H1 (cell line): ENCODE measurements at regions not wholly inside any gene's neighbourhood (a gene's known extent, or its start where the extent isn't known, plus 50 kb on each side); places are given as distances from the start of the nearest gene placed in this dataset.

Experiments
- CTCF ChIA-PET: fragments of 300-600 bp; sonication (Branson Sonifier 250); formaldehyde crosslinking; loops from one replicate; lab custom pipeline; 2021; ENCODE audit not compliant: partially characterized antibody; lab: Charles Lee
- POLR2A ChIA-PET: fragments of 300-600 bp; sonication (Branson Sonifier 250); formaldehyde crosslinking; loops from one replicate; lab custom pipeline; 2021; ENCODE audit warnings: inconsistent platforms; ENCODE audit not compliant: partially characterized antibody; lab: Charles Lee
- DNase-seq, 2 experiments: peaks; one replicate each; pipeline versions ENCODE4 v3.0.0 to v3.0.0-alpha.2; 2010 to 2022; ENCODE audit warnings: low spot score in 2 of 2, low read depth in 1 of 2, mixed read lengths in 1 of 2
- FAIRE-seq: peaks from 2 replicates; lab custom pipeline; 2011; peaks lifted over from hg19 to GRCh38; lab: Jason Lieb, UNC
- H2AFZ ChIP-seq: 2 replicates; pipeline ENCODE4 v1.8.1; 2012; ENCODE audit warnings: low read length, inconsistent platforms
- H2AK5ac ChIP-seq: 2 replicates; pipeline ENCODE4 v1.6.1; 2013; ENCODE audit warnings: low read depth, low read length
- H2BK120ac ChIP-seq: replicated peaks from 2 replicates; pipeline ENCODE3; 2013; ENCODE audit warnings: low read depth, low read length, inconsistent platforms
- H2BK12ac ChIP-seq: 2 replicates; pipeline ENCODE4 v1.6.1; 2013; ENCODE audit warnings: low read depth, low read length
- H2BK15ac ChIP-seq: 2 replicates; pipeline ENCODE4 v1.6.1; 2013; ENCODE audit warnings: low read length
- H2BK20ac ChIP-seq: 2 replicates; pipeline ENCODE4 v1.6.1; 2013; ENCODE audit warnings: low read length
- H2BK5ac ChIP-seq: 2 replicates; pipeline ENCODE4 v1.6.1; 2013; ENCODE audit warnings: low read depth, low read length
- H3K14ac ChIP-seq: 2 replicates; pipeline ENCODE4 v1.6.1; 2013; ENCODE audit warnings: inconsistent platforms; ENCODE audit not compliant: insufficient read length
- H3K18ac ChIP-seq: 2 replicates; pipeline ENCODE4 v1.6.1; 2013; ENCODE audit warnings: low read length; ENCODE audit errors: extremely low read depth
- H3K23ac ChIP-seq: 2 replicates; pipeline ENCODE4 v1.6.1; 2013; ENCODE audit warnings: inconsistent platforms; ENCODE audit not compliant: insufficient read length
- H3K23me2 ChIP-seq: 2 replicates; pipeline ENCODE4 v1.6.1; 2013; ENCODE audit warnings: low read depth, low read length
- H3K27ac ChIP-seq: 2 replicates; pipeline ENCODE4 v1.6.1; 2011; ENCODE audit warnings: low read depth, low read length, inconsistent platforms
- H3K27me3 ChIP-seq, 4 experiments: replicated peaks in 1 of 4; 1 replicate in 1 of 4; 2 replicates in 3 of 4; pipeline versions ENCODE4 v1.6.1 to v1.8.1; 2011 to 2013; ENCODE audit warnings: low read length in 3 of 4, mild to moderate bottlenecking in 3 of 4, inconsistent platforms in 2 of 4, mixed read lengths in 2 of 4, moderate library complexity in 1 of 4; ENCODE audit not compliant: control insufficient read depth in 3 of 4, insufficient read depth in 3 of 4; ENCODE audit errors: extremely low read depth in 1 of 4
- H3K36me3 ChIP-seq, 4 experiments: 2 replicates each; pipeline versions ENCODE4 v1.6.1 to v1.8.1; 2011 to 2013; ENCODE audit warnings: mild to moderate bottlenecking in 4 of 4, low read length in 3 of 4, moderate library complexity in 2 of 4, control low read depth in 1 of 4, inconsistent platforms in 1 of 4; ENCODE audit not compliant: insufficient read depth in 4 of 4, control insufficient read depth in 2 of 4
- H3K4ac ChIP-seq: replicated peaks from 2 replicates; pipeline ENCODE3; 2013; ENCODE audit warnings: low read length, low read depth, mixed read lengths, inconsistent platforms; ENCODE audit not compliant: insufficient read length
- H3K4me1 ChIP-seq, 4 experiments: replicated peaks in 1 of 4; 1 replicate in 1 of 4; 2 replicates in 3 of 4; pipeline versions ENCODE4 v1.6.1 to v1.8.1; 2011 to 2013; ENCODE audit warnings: low read length in 3 of 4, inconsistent platforms in 2 of 4, mixed read lengths in 1 of 4; ENCODE audit not compliant: insufficient read depth in 4 of 4, control insufficient read depth in 3 of 4
- H3K4me2 ChIP-seq, 2 experiments: 2 replicates each; pipeline versions ENCODE4 v1.6.1 to v1.8.1; 2011 to 2013; ENCODE audit warnings: low read depth in 2 of 2, low read length in 2 of 2, control low read depth in 1 of 2, inconsistent platforms in 1 of 2, mild to moderate bottlenecking in 1 of 2; ENCODE audit not compliant: insufficient read depth in 1 of 2
- H3K4me3 ChIP-seq, 4 experiments: fragments of 200-600, 300-600 bp in 1 of 4; sonication (generic), shearing (Covaris generic), sonication (Bioruptor Twin) in 1 of 4; 2 replicates each; pipeline versions ENCODE4 v1.5.1 to v1.8.1; 2011 to 2016; ENCODE audit warnings: low read length in 4 of 4, low read depth in 3 of 4, control low read depth in 2 of 4, inconsistent platforms in 2 of 4, mild to moderate bottlenecking in 2 of 4, mixed read lengths in 1 of 4, moderate library complexity in 1 of 4; ENCODE audit not compliant: insufficient read depth in 2 of 4; ENCODE audit errors: extremely low read depth in 1 of 4
- H3K56ac ChIP-seq: replicated peaks from 2 replicates; pipeline ENCODE3; 2013; ENCODE audit warnings: low read depth, mild to moderate bottlenecking, mixed read lengths, low read length, inconsistent platforms; ENCODE audit not compliant: insufficient read length
- H3K79me1 ChIP-seq: 2 replicates; pipeline ENCODE4 v1.6.1; 2013; ENCODE audit warnings: low read depth, low read length, control low read depth
- H3K79me2 ChIP-seq, 2 experiments: 2 replicates each; pipeline versions ENCODE4 v1.6.1 to v1.8.1; 2012 to 2013; ENCODE audit warnings: low read length in 2 of 2, mild to moderate bottlenecking in 2 of 2, inconsistent platforms in 1 of 2; ENCODE audit not compliant: insufficient read depth in 2 of 2, control insufficient read depth in 1 of 2
- H3K9ac ChIP-seq, 4 experiments: replicated peaks in 1 of 4; 1 replicate in 1 of 4; 2 replicates in 3 of 4; pipeline versions ENCODE4 v1.6.1 to v1.8.1; 2011 to 2013; ENCODE audit warnings: low read depth in 3 of 4, low read length in 3 of 4, control low read depth in 2 of 4, mild to moderate bottlenecking in 2 of 4, moderate library complexity in 2 of 4, inconsistent platforms in 1 of 4; ENCODE audit errors: extremely low read depth in 1 of 4
- H3K9me3 ChIP-seq, 2 experiments: 2 replicates each; pipeline versions ENCODE4 v1.6.1 to v1.8.1; 2012 to 2013; ENCODE audit warnings: mild to moderate bottlenecking in 2 of 2, moderate library complexity in 2 of 2, control low read depth in 1 of 2, inconsistent platforms in 1 of 2, low read depth in 1 of 2, low read length in 1 of 2, mixed read lengths in 1 of 2; ENCODE audit not compliant: insufficient read depth in 2 of 2
- H4K20me1 ChIP-seq, 2 experiments: replicated peaks in 1 of 2; 2 replicates each; pipeline versions ENCODE3 to v1.8.1; 2011 to 2013; ENCODE audit warnings: inconsistent platforms in 2 of 2, low read length in 2 of 2, mild to moderate bottlenecking in 1 of 2; ENCODE audit not compliant: insufficient read depth in 2 of 2, control insufficient read depth in 1 of 2
- H4K5ac ChIP-seq: 2 replicates; pipeline ENCODE4 v1.6.1; 2013; ENCODE audit warnings: low read length, low read depth, mixed read lengths, inconsistent platforms; ENCODE audit not compliant: insufficient read length
- H4K8ac ChIP-seq: 2 replicates; pipeline ENCODE4 v1.8.0; 2013; ENCODE audit warnings: mild to moderate bottlenecking, moderate library complexity, low read length, inconsistent platforms; ENCODE audit not compliant: insufficient read depth; ENCODE audit errors: extremely low read depth
- H4K91ac ChIP-seq: replicated peaks from 2 replicates; pipeline ENCODE3; 2013; ENCODE audit warnings: low read length, mixed read lengths, inconsistent platforms; ENCODE audit not compliant: insufficient read length
- CBX5 ChIP-seq: fragments of 300-800, 300-1000 bp; sonication (generic); IDR thresholded peaks from 2 replicates; pipeline ENCODE4 v1.7.1; 2016; ENCODE audit warnings: antibody characterized with exemption, low read length, low read depth
- CREB1 ChIP-seq: IDR thresholded peaks from 2 replicates; pipeline ENCODE4 v1.6.1; 2012; ENCODE audit warnings: inconsistent platforms
- PHF8 ChIP-seq: fragments of 200-600 bp; sonication (generic); conservative IDR thresholded peaks from 2 replicates; pipeline ENCODE4 v1.7.1; 2012; ENCODE audit warnings: low read depth, mild to moderate bottlenecking, inconsistent platforms, low read length, moderate library complexity
- SUZ12 ChIP-seq: fragments of 200-600 bp; sonication (generic); IDR thresholded peaks from 2 replicates; pipeline ENCODE4 v1.6.1; 2012; ENCODE audit warnings: mild to moderate bottlenecking, inconsistent platforms, low read length, moderate library complexity, mixed read lengths
- TBP ChIP-seq: IDR thresholded peaks from 2 replicates; pipeline ENCODE4 v1.6.1; 2011; ENCODE audit warnings: low read depth, low read length, improper control_type of control experiment
- WGBS, 2 experiments: shearing (Covaris generic) in 1 of 2; methylation state at CpG; one replicate each; pipeline versions ENCODE4 v1.1.6 to v1.1.7; 2013 to 2015; ENCODE audit warnings: low lambda C conversion rate in 2 of 2, mixed read lengths in 2 of 2, inconsistent platforms in 1 of 2, low coverage in 1 of 2, missing lambda C conversion rate in 1 of 2; ENCODE audit not compliant: insufficient replicate concordance in 2 of 2, insufficient coverage in 1 of 2, insufficient read length in 1 of 2; ENCODE audit errors: extremely low coverage in 1 of 2, missing lambda C conversion rate in 1 of 2; 5-methylcytosine and 5-hydroxymethylcytosine counted together

- Histone ChIP-seq H2BK12ac (no peak overlapping the region), H3K4me3 (no peak overlapping the region), H3K4me2 (no peak overlapping the region), H2BK5ac (no peak overlapping the region), H3K4me1 (no peaks in the 10 kb centered on the region), H3K9me3 (no peaks in the 10 kb centered on the region), H3K18ac (no peak overlapping the region), H3K4ac (no peak overlapping the region), H2BK120ac (no peak overlapping the region), H3K23me2 (no peaks in the 10 kb centered on the region), H4K91ac (no peak overlapping the region), H3K56ac (no peak overlapping the region), H3K79me2 (no peaks in the 10 kb centered on the region), H4K5ac (no peak overlapping the region), H3K36me3 (no peaks in the 10 kb centered on the region), H3K27ac (no peak overlapping the region), H4K8ac (no peak overlapping the region), H3K9ac (no peak overlapping the region), H3K27me3 (no peaks in the 10 kb centered on the region), H3K79me1 (no peaks in the 10 kb centered on the region), H4K20me1 (no peaks in the 10 kb centered on the region), H3K14ac (no peak overlapping the region), H2AFZ (no peak overlapping the region), H2AK5ac (no peak overlapping the region), H2BK20ac (no peak overlapping the region), H3K23ac (no peak overlapping the region), H2BK15ac (no peak overlapping the region)
- CTCF ChIA-PET = interaction anchor here (0.7 kb wide), 1 partner anchor 90 kb away, joined by 3 read pairs; no protein-coding TSS in a partner anchor
- TF ChIP-seq SUZ12 = no peak
- no peak for TF ChIP-seq CREB1
- no peak for TF ChIP-seq PHF8
- TF ChIP-seq TBP = no peak
- no peak for TF ChIP-seq CBX5
- no peak for FAIRE-seq
- POLR2A ChIA-PET = no interaction called here
- 91% methylated on average over 4 of the region's 4 CpGs; no CpG with 5 or more reads in 1 of the 2 experiments for WGBS, 2 experiments
- no peak for DNase-seq
Observed at GRCh38 chr9:88267283-88267682, 121.0 kb upstream of the SPIN1 start.
